ENCODE measurements at regions not wholly inside any gene's neighbourhood (a gene's known extent, or its start where the extent isn't known, plus 50 kb on each side); places are given as distances from the start of the nearest gene placed in this dataset.

DNA sequence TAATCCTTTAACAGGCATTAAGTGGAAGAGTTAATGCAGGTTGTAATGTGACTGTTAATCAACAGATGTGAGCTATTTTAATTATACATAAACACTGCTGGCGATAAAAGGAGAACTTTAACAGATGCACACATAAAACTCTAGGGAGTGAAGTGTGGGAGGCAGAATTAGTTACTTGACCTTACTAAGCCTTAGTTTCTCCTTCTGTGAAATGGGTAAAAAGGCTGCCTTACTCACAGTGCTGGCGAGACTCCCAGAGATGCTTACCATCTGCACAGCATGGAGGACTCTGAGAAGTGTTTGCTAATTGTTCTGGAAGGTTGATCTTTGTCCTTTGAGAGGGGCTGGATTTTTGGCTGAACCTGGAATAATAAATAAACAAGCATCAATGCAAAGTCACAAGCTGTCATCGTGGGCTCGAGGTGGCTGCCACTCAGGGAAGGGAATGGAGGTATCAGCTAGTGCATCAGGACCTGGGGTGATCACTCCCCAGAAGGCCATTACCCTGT lies 58.6 kb upstream of the MPEG1 start:
- TF ChIP-seq, protein P1, sequence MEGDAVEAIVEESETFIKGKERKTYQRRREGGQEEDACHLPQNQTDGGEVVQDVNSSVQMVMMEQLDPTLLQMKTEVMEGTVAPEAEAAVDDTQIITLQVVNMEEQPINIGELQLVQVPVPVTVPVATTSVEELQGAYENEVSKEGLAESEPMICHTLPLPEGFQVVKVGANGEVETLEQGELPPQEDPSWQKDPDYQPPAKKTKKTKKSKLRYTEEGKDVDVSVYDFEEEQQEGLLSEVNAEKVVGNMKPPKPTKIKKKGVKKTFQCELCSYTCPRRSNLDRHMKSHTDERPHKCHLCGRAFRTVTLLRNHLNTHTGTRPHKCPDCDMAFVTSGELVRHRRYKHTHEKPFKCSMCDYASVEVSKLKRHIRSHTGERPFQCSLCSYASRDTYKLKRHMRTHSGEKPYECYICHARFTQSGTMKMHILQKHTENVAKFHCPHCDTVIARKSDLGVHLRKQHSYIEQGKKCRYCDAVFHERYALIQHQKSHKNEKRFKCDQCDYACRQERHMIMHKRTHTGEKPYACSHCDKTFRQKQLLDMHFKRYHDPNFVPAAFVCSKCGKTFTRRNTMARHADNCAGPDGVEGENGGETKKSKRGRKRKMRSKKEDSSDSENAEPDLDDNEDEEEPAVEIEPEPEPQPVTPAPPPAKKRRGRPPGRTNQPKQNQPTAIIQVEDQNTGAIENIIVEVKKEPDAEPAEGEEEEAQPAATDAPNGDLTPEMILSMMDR (conservative IDR thresholded peaks at IDR 0.05; ENCODE audit: low read length): no peak
- no peak for TF ChIP-seq EZH2phosphoT487 (IDR thresholded peaks at IDR 0.05; ENCODE audit: borderline replicate concordance, low read depth, low read length)

Measured in OCI-LY7 (cell line).